ENCODE measurements at regions not wholly inside any gene's neighbourhood (a gene's known extent, or its start where the extent isn't known, plus 50 kb on each side); places are given as distances from the start of the nearest gene placed in this dataset.

DNA sequence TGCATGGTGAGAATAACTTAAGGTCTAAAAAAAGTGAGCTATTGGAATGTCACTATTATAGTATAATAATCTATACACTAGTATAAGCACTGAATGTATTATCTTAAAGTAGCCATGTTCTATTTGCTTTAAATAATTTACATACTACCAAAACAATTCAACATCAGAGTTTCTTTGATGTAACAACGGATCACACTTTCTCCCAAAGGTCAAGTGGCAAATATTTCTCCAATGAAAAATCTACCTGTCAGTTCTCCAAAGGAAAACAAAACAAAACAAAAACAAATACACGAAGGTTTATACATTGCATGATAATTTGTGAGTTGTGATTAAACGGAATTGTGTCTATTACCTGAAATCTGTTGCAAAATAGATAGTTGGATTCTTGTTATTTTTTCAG is 581.4 kb downstream of the USP25 start:
- TF ChIP-seq, protein P1, sequence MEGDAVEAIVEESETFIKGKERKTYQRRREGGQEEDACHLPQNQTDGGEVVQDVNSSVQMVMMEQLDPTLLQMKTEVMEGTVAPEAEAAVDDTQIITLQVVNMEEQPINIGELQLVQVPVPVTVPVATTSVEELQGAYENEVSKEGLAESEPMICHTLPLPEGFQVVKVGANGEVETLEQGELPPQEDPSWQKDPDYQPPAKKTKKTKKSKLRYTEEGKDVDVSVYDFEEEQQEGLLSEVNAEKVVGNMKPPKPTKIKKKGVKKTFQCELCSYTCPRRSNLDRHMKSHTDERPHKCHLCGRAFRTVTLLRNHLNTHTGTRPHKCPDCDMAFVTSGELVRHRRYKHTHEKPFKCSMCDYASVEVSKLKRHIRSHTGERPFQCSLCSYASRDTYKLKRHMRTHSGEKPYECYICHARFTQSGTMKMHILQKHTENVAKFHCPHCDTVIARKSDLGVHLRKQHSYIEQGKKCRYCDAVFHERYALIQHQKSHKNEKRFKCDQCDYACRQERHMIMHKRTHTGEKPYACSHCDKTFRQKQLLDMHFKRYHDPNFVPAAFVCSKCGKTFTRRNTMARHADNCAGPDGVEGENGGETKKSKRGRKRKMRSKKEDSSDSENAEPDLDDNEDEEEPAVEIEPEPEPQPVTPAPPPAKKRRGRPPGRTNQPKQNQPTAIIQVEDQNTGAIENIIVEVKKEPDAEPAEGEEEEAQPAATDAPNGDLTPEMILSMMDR (IDR thresholded peaks at IDR 0.05; ENCODE audit: low read depth, low read length): no peak
- no peak for DNase-seq (ENCODE audit: low read depth in 2 of 2)
- no peak overlapping the region for H3K4me3 ChIP-seq (replicated peaks in 1 of 2; ENCODE audit: low read depth in 2 of 2, low read length in 2 of 2)

DNA sequence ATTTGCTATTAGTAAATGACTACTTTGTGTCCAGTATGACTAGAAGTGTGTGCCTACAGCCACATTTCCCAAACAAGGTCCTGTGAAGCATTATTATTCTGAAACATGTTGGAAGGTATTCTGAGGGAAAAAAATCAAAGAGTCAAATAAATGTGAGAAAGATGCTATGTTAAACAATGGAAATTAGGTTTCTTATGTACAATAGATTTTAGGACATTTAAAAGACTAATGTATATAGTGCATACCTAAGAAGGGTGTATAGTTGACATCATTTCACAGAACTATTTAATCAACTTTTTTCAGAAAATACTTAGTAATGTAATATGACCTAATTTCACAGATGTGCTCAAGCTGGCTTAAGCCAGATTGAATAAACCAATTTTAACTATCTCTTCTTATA is 582.5 kb downstream of the USP25 start:
- no peak overlapping the region for H3K4me3 ChIP-seq (replicated peaks in 1 of 2; ENCODE audit: low read depth in 2 of 2, low read length in 2 of 2)
- TF ChIP-seq, protein P1 (IDR thresholded peaks at IDR 0.05; ENCODE audit: low read depth, low read length): no peak
- DNase-seq (ENCODE audit: low read depth in 2 of 2): no peak

DNA sequence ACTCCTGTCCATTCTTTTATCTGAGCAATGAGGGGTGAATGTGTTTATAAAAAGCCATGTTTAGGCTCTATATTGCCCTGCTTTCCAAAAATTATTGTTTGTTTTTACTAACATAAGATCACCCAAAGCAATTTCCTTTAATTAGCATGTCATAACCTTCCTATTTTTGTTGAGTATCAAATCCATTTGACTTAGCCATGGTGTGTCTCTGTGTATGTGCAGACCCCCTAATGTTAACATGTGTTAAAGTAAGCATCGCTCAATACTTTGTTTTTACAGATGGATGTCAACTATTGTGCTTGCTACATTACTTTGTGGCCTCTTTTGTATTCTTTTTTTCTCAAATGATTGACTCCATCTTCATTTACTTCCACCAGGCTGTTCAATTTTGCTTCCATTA is 585.4 kb downstream of the USP25 start:
- TF ChIP-seq, protein P1 (IDR thresholded peaks at IDR 0.05; ENCODE audit: low read depth, low read length): no peak
- no peak overlapping the region for H3K4me3 ChIP-seq (replicated peaks in 1 of 2; ENCODE audit: low read depth in 2 of 2, low read length in 2 of 2)
- no peak for DNase-seq (ENCODE audit: low read depth in 2 of 2)

DNA sequence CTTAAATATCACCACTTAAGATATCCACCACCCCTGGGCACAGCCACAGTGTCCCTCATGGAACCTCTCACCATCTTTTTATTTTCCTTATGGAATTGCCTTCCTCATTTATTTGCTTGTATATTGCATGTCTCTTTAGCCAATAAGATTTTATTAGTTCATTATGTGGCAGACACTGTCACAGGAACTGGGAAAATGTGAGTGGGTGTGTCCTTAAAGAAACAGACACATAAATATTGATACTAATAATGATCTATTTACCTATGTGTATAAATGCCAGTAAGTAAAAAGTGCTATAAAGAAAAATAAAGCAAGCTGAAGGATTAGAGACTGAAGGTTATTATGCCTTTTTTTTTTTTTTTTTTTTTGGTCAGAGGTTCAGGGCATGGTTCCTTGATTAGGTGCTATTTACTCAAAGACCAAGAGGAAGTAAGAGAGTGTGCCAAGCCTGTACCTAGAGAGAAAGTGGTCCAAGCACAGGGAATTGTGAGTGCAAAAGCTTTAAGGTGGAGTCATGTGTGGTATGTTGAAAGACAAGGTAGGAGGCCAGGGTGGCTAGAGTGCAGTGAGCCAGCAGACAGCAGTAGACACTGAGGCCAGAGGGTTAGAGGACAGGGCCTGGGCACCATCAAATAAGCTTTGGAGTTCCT is 589.0 kb downstream of the USP25 start:
- no peak for DNase-seq (ENCODE audit: low read depth in 2 of 2)
- no peak overlapping the region for H3K4me3 ChIP-seq (replicated peaks in 1 of 2; ENCODE audit: low read depth in 2 of 2, low read length in 2 of 2)
- TF ChIP-seq, protein P1 (IDR thresholded peaks at IDR 0.05; ENCODE audit: low read depth, low read length): no peak

DNA sequence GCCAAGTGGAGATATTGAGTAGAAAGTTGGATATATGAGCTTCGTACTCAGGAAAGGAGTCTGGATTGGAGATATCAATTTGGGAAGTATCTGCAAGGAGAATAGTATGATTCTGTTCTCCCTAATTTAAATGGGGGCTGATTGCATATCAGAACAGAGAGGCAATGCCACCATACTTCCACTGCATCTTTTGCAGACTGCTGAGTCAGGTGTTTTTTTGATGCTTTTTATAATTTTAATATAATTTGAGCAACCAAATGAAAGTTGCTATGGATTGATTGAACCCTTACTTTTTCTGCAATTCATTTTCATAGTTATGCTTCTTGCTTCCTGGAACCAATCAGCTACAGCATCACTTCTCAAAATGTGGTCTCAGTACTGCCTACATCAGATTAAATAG is 590.3 kb downstream of the USP25 start:
- no peak overlapping the region for H3K4me3 ChIP-seq (replicated peaks in 1 of 2; ENCODE audit: low read depth in 2 of 2, low read length in 2 of 2)
- no peak for DNase-seq (ENCODE audit: low read depth in 2 of 2)
- TF ChIP-seq, protein P1 (IDR thresholded peaks at IDR 0.05; ENCODE audit: low read depth, low read length): no peak

DNA sequence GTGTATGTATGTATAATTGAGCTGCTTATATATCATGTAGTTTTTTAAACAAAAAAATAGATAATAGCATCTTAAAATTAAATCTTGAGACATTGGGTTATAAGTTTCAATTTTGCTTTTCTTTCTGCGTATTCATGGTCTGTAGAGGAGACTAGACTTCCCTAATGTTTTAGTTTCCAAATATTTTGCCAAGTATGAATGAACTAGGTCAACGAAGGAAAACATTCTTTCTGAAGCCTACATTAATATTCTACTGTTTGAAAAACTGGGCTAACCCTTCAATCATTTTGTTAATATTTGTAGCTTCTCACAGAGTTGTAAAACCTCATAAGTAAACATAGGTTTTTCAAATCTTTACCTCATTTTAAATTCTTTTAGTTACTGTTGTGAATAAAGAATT is 592.7 kb downstream of the USP25 start:
- peak in 1 of 2 donors; percentile 6 for DNase-seq (ENCODE audit: low read depth in 2 of 2)
- TF ChIP-seq, protein P1 (IDR thresholded peaks at IDR 0.05; ENCODE audit: low read depth, low read length): no peak
- no peak overlapping the region for H3K4me3 ChIP-seq (replicated peaks in 1 of 2; ENCODE audit: low read depth in 2 of 2, low read length in 2 of 2)

DNA sequence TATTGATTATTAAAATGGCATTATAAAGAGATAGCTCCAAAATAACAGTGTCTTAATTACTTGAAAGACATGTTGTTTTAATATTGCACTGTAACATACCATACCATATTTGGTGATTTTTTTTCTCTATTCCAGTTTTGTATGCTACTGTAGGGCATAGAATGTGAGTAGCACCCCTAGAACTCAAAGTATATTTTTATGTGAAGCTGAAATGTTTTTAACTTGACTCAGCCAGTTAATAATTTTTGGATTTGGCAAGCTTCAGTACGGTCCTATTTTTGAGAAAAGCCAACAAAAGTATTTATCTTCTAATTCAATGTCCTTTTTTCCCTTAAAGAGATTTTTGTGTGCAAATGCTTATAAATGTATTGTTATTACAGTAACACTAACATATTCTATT is 593.8 kb downstream of the USP25 start:
- no peak overlapping the region for H3K4me3 ChIP-seq (replicated peaks in 1 of 2; ENCODE audit: low read depth in 2 of 2, low read length in 2 of 2)
- TF ChIP-seq, protein P1 (IDR thresholded peaks at IDR 0.05; ENCODE audit: low read depth, low read length): no peak
- DNase-seq (ENCODE audit: low read depth in 2 of 2): peak in 1 of 2 donors; percentile 60
